Panc1 (cell line): ENCODE measurements at regions not wholly inside any gene's neighbourhood (a gene's known extent, or its start where the extent isn't known, plus 50 kb on each side); places are given as distances from the start of the nearest gene placed in this dataset.

Experiments
- ATAC-seq: fragments of 200-7000 bp; cut with Tn5 transposase; 2 replicates; pipeline ENCODE4 v1.9.1; 2020; ENCODE audit warnings: mild to moderate bottlenecking, moderate library complexity
- BruUV-seq: library from RNA; stranded (reverse); fragments of 400-500 nt; replicated peaks from 2 replicates; lab custom pipeline; 2021; lab: Mats Ljungman, UMichigan
- CTCF ChIA-PET: fragments of 300-600 bp; sonication (Branson Sonifier 250); formaldehyde crosslinking; loops from one replicate; lab custom pipeline; 2022; ENCODE audit warnings: antibody characterized with exemption; lab: Charles Lee
- POLR2A ChIA-PET: fragments of 300-600 bp; sonication (Branson Sonifier 250); formaldehyde crosslinking; loops from one replicate; lab custom pipeline; 2022; ENCODE audit warnings: antibody characterized with exemption; lab: Charles Lee
- DNase-seq: peaks from one replicate; pipeline ENCODE4 v3.0.0-alpha.2; 2010; ENCODE audit warnings: low read depth, low spot score
- H3K27ac ChIP-seq: 2 replicates; pipeline ENCODE4 v1.5.1; 2011; ENCODE audit warnings: mild to moderate bottlenecking, low read length, inconsistent platforms
- H3K27me3 ChIP-seq: fragments of 200-500 bp; sonication (Bioruptor generic); 2 replicates; pipeline ENCODE4 v1.6.0; 2014; ENCODE audit warnings: low read length, inconsistent platforms; ENCODE audit not compliant: control insufficient read depth, insufficient read depth
- H3K36me3 ChIP-seq: fragments of 200-500 bp; sonication (Bioruptor generic); 2 replicates; pipeline ENCODE4 v1.5.1; 2014; ENCODE audit warnings: inconsistent platforms, mild to moderate bottlenecking, low read length, moderate library complexity; ENCODE audit not compliant: control insufficient read depth, insufficient read depth
- H3K4me1 ChIP-seq: 2 replicates; pipeline ENCODE4 v1.5.1; 2011; ENCODE audit warnings: inconsistent platforms, mild to moderate bottlenecking, low read length, moderate library complexity; ENCODE audit not compliant: control insufficient read depth, insufficient read depth
- H3K4me3 ChIP-seq, 2 experiments: 2 replicates each; pipeline ENCODE4 v1.5.1; 2011 to 2012; ENCODE audit warnings: low read depth in 2 of 2, low read length in 2 of 2, mild to moderate bottlenecking in 2 of 2, inconsistent platforms in 1 of 2, moderate library complexity in 1 of 2
- H3K9me3 ChIP-seq: fragments of 200-500 bp; sonication (Bioruptor generic); 2 replicates; pipeline ENCODE4 v1.5.1; 2014; ENCODE audit warnings: low read depth, mild to moderate bottlenecking, inconsistent platforms, low read length, moderate library complexity; ENCODE audit not compliant: control insufficient read depth, insufficient read depth
- POLR2AphosphoS5 ChIP-seq: IDR thresholded peaks from 2 replicates; pipeline ENCODE4 v1.6.1; 2012; ENCODE audit warnings: mild to moderate bottlenecking, low read depth, low read length, moderate library complexity
- REST ChIP-seq, 2 experiments: IDR thresholded peaks; 2 replicates each; pipeline ENCODE4 v1.6.1; 2011 to 2012; ENCODE audit warnings: low read depth in 2 of 2, control low read depth in 1 of 2, low read length in 1 of 2, mild to moderate bottlenecking in 1 of 2, moderate library complexity in 1 of 2; ENCODE audit not compliant: insufficient read depth in 1 of 2
- SIN3A ChIP-seq: IDR thresholded peaks from 2 replicates; pipeline ENCODE4 v1.6.1; 2012; ENCODE audit warnings: low read depth, mild to moderate bottlenecking, low read length, moderate library complexity, borderline replicate concordance; ENCODE audit not compliant: insufficient read depth
- TCF7L2 ChIP-seq: IDR thresholded peaks from 2 replicates; pipeline ENCODE4 v1.6.1; 2011; ENCODE audit warnings: mild to moderate bottlenecking, low read depth, low read length, inconsistent platforms
- in situ Hi-C: cut with HindIII; loops from 2 replicates; pipeline ENCODE4 v1.10.0; 2016; ENCODE audit warnings: low sequenced_read_pairs, low pct_unique_long_range_greater_than_20kb
- intact Hi-C: fragments of 100-400 bp; cut with micrococcal nuclease; formaldehyde crosslinking; loops from one replicate; pipeline ENCODE4 v1.10.0; 2022; ENCODE audit not compliant: unreplicated experiment
- TF ChIP-seq, protein P1 (sequence below): fragments of 450-650 bp; IDR thresholded peaks from 2 replicates; pipeline ENCODE4 v1.5.1; 2017; ENCODE audit warnings: mild to moderate bottlenecking

GRCh38 chr4:55177461-55177860, 52.1 kb upstream of the KDR start:
- ATAC-seq, result no peak
- DNase-seq, result no peak
- Histone ChIP-seq H3K27me3 (no peaks in the 10 kb centered on the region), H3K4me1 (no peaks in the 10 kb centered on the region), H3K27ac (no peak overlapping the region), H3K9me3 (no peaks in the 10 kb centered on the region), H3K36me3 (no peaks in the 10 kb centered on the region; the same call in 1 of the 2 replicates), H3K4me3 (no peak overlapping the region)
- no TSS peak for BruUV-seq
- intact Hi-C loops, result no loop called here
- TF ChIP-seq POLR2AphosphoS5 (no peak), REST (IDR thresholded peaks at IDR 0.05; ENCODE audit: insufficient read depth in 1 of 2, low read depth in 2 of 2, low read length in 1 of 2) (no peak), TCF7L2 (no peak), SIN3A (no peak)
- TF ChIP-seq, protein P1, sequence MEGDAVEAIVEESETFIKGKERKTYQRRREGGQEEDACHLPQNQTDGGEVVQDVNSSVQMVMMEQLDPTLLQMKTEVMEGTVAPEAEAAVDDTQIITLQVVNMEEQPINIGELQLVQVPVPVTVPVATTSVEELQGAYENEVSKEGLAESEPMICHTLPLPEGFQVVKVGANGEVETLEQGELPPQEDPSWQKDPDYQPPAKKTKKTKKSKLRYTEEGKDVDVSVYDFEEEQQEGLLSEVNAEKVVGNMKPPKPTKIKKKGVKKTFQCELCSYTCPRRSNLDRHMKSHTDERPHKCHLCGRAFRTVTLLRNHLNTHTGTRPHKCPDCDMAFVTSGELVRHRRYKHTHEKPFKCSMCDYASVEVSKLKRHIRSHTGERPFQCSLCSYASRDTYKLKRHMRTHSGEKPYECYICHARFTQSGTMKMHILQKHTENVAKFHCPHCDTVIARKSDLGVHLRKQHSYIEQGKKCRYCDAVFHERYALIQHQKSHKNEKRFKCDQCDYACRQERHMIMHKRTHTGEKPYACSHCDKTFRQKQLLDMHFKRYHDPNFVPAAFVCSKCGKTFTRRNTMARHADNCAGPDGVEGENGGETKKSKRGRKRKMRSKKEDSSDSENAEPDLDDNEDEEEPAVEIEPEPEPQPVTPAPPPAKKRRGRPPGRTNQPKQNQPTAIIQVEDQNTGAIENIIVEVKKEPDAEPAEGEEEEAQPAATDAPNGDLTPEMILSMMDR, result no peak
- in situ Hi-C loops, result no loop called here
- CTCF ChIA-PET, result no interaction called here
- POLR2A ChIA-PET, result no interaction called here

DNA sequence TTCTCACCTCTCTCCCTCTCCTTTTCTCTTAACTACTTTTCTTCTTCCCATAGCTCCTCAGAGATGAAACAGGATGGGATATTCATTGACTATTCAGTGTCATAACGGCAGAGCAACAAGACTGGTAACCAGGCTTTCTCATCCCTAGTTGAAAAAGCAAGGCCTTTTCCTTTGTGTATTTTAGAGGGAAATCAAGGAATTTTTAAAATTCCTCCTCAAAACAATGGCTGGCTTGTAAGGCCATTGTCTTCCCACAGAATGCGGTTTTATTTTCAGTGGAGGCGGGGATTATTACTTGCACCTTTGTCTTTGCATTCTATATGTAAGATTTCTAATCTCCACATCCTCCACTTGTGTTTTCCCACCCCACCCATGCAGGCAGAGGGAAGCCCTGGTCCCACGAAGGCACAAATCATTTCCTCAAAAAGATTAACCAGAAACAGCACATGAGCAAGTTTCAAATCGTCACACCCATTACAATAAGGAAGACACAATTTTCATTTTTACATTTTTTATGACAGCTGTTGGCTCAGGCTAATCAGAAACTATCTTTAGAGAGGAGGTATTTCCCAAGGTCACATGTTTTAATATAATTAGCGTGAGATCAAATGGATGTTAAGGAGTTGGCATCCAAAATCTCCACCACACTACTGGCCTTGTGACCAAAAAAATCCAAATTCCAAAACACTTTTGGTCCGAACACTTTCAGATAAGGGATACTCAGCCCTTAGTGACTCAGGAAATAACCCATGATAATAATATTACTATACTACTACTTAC, 53.0 kb upstream of the KDR start:
- no peaks in the 10 kb centered on the region for H3K4me1 ChIP-seq
- intact Hi-C loops (no loop called here), in situ Hi-C loops (no loop called here)
- H3K27me3 ChIP-seq, result no peaks in the 10 kb centered on the region
- DNase-seq (no peak), ATAC-seq (no peak)
- ChIA-PET POLR2A (interaction anchor here (0.6 kb wide), 1 partner anchor 876 kb away, joined by 3 read pairs; no protein-coding TSS in a partner anchor), CTCF (no interaction called here)
- H3K9me3 ChIP-seq, result no peaks in the 10 kb centered on the region
- TF ChIP-seq SIN3A, result no peak
- TF ChIP-seq, protein P1, result no peak
- TF ChIP-seq TCF7L2, result no peak
- TF ChIP-seq REST (IDR thresholded peaks at IDR 0.05; ENCODE audit: insufficient read depth in 1 of 2, low read depth in 2 of 2, low read length in 1 of 2), result no peak
- TF ChIP-seq POLR2AphosphoS5, result no peak
- H3K36me3 ChIP-seq, result no peaks in the 10 kb centered on the region; the same call in 1 of the 2 replicates
- BruUV-seq, result no TSS peak
- no peak overlapping the region for H3K27ac ChIP-seq
- H3K4me3 ChIP-seq, result no peak overlapping the region
